ENCODE measurements at regions not wholly inside any gene's neighbourhood (a gene's known extent, or its start where the extent isn't known, plus 50 kb on each side); places are given as distances from the start of the nearest gene placed in this dataset.

DNA sequence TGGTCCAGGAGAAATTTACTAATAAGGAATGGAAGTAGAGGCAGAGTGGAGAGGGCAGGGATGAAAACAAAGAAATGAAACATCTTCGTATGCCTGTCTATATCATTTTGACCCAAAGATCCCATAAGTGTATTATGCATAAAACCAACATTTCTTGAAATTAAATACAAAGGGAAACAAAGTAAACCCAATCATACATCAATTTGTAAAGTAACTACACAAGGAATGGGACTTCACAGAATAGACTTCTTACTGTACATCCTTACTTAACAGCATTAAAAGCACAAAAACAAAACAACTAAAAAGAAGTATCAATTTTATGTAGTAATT is 253.6 kb upstream of the CCDC179 start:
- no peak for DNase-seq (ENCODE audit: low read depth, low spot score)
- H3K4me3 ChIP-seq (ENCODE audit: low read depth, low read length), result no peak overlapping the region
- in situ Hi-C loops (cut with HindIII; ENCODE audit: low sequenced_read_pairs), result no loop called here
- TF ChIP-seq, protein P1, sequence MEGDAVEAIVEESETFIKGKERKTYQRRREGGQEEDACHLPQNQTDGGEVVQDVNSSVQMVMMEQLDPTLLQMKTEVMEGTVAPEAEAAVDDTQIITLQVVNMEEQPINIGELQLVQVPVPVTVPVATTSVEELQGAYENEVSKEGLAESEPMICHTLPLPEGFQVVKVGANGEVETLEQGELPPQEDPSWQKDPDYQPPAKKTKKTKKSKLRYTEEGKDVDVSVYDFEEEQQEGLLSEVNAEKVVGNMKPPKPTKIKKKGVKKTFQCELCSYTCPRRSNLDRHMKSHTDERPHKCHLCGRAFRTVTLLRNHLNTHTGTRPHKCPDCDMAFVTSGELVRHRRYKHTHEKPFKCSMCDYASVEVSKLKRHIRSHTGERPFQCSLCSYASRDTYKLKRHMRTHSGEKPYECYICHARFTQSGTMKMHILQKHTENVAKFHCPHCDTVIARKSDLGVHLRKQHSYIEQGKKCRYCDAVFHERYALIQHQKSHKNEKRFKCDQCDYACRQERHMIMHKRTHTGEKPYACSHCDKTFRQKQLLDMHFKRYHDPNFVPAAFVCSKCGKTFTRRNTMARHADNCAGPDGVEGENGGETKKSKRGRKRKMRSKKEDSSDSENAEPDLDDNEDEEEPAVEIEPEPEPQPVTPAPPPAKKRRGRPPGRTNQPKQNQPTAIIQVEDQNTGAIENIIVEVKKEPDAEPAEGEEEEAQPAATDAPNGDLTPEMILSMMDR (IDR thresholded peaks at IDR 0.05; ENCODE audit: low read depth, low read length), result no peak

DNA sequence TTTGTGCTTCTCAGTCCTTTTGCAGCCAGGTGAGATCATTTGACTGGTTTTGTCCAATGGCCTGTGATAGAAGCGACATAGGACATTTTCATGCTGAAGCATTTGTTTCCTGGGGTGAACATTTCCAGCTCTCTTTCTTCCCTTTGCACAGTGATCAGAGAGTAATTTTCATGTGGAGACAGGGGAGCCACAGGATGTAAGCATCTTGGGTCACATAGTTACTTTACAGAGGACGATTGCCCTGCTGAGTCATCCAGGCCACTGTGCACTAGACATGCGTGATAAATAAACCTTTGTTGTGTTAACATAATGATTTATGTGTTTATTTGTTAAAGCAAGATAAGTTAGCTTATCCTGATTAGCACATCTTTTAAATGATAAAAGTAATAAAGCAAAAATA is 263.5 kb upstream of the CCDC179 start:
- in situ Hi-C loops (cut with HindIII; ENCODE audit: low sequenced_read_pairs), result no loop called here
- no peak overlapping the region for H3K4me3 ChIP-seq (ENCODE audit: low read depth, low read length)
- TF ChIP-seq, protein P1 (IDR thresholded peaks at IDR 0.05; ENCODE audit: low read depth, low read length), result no peak
- peak; percentile 44 for DNase-seq (ENCODE audit: low read depth, low spot score)

DNA sequence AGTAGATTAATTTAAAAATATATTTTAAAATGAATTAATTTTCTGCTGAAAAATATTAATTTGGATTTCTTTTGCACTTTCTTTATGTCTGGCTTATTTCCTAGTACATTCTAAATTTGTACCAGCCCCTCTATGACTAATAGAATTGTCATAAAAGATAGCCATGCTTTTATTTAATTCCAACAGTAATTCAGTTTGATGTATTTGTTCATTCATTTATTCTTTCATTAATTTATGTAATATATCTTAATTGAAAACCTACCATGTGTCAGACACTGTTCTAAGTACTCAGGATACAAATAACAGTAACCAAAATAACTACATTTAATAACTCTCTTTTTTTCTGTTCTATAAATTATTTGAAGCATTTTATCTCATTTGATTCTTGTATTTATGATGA is 264.0 kb upstream of the CCDC179 start:
- TF ChIP-seq, protein P1 (IDR thresholded peaks at IDR 0.05; ENCODE audit: low read depth, low read length), result no peak
- H3K4me3 ChIP-seq (ENCODE audit: low read depth, low read length), result no peak overlapping the region
- in situ Hi-C loops (cut with HindIII; ENCODE audit: low sequenced_read_pairs), result no loop called here
- peak; percentile 13 for DNase-seq (ENCODE audit: low read depth, low spot score)

DNA sequence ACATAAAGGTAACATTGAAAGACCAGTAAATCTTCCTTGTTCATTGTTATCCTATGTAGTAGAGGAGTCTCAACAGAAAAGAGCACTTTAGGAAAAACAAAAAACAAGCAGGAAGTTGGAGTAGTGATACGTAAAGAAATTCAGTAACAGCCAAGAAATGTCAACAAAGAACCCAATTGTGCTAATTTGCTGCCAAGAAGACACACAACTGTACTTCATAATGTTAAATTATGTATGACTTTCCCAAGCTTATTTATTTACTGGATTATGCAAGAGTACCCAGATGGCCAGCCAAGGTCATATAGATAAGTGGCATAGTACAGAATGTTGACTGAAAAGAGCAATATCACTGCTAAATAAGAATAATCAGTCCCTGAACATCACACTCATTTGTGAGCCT is 264.7 kb upstream of the CCDC179 start:
- in situ Hi-C loops (cut with HindIII; ENCODE audit: low sequenced_read_pairs), result no loop called here
- TF ChIP-seq, protein P1 (IDR thresholded peaks at IDR 0.05; ENCODE audit: low read depth, low read length), result no peak
- no peak for DNase-seq (ENCODE audit: low read depth, low spot score)
- no peak overlapping the region for H3K4me3 ChIP-seq (ENCODE audit: low read depth, low read length)

DNA sequence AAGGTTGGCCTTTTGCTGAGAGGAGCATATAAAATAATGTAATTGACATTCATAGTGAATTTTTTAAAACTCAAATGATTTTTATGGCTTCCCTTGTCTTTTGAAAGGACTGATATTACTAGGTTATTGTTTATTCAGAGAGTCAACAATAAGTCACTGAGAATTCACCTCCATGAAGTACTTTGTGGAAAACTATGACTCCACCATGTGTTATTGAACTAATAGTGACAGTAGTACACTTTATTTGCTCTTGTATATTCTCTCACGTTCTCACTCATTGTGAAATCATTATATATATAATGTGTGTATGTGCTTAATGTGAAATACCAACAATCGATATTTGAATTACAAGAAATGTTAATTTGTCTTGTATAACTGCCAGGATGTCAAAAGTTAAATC is 267.4 kb upstream of the CCDC179 start:
- TF ChIP-seq, protein P1 (IDR thresholded peaks at IDR 0.05; ENCODE audit: low read depth, low read length), result no peak
- no peak for DNase-seq (ENCODE audit: low read depth, low spot score)
- no peak overlapping the region for H3K4me3 ChIP-seq (ENCODE audit: low read depth, low read length)
- in situ Hi-C loops (cut with HindIII; ENCODE audit: low sequenced_read_pairs), result no loop called here

DNA sequence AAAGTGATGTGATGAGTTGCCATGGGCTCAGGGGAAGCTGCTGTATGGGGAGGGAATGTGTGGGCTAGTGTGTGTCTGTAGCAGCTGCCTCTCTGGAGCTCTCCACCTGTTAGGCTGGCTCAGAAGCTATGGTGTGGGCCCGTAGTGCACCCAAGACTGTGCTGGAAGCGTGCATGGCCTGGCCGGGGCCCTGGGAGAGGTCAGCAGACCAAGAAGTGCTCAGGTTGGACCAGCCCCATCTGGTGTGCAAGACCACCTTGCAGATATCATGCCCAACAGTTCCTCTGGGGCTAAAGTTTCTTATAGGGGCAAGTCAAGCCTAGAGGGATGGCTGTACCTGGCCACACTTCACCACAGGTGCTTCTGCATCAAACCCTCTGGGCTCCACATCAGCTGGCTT is 274.4 kb upstream of the CCDC179 start:
- no peak for DNase-seq (ENCODE audit: low read depth, low spot score)
- TF ChIP-seq, protein P1 (IDR thresholded peaks at IDR 0.05; ENCODE audit: low read depth, low read length), result no peak
- H3K4me3 ChIP-seq (ENCODE audit: low read depth, low read length), result no peak overlapping the region
- in situ Hi-C loops (cut with HindIII; ENCODE audit: low sequenced_read_pairs), result no loop called here

DNA sequence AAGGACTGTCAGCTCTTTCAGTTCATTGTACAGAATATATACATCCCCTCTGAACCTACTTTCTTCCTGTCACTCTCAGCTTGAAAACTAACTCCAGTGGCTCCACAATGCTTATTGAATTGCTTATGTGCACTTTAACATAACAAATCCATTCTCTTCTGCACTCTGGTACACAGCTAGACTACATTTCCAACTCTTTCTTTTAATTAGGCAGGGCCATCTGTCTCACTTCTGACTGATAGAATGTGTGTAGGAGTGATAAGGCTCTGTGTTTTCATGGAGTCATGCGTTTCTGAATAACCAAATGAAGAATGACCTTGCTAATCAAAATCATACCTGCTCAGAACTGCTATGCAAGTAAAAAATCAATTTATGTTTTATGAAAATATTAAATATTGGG is 278.5 kb upstream of the CCDC179 start:
- no peak for DNase-seq (ENCODE audit: low read depth, low spot score)

More for the DNA sequence above, 278.5 kb upstream of the CCDC179 start:
- in situ Hi-C loops (cut with HindIII; ENCODE audit: low sequenced_read_pairs), result no loop called here
- TF ChIP-seq, protein P1 (IDR thresholded peaks at IDR 0.05; ENCODE audit: low read depth, low read length), result no peak
- no peak overlapping the region for H3K4me3 ChIP-seq (ENCODE audit: low read depth, low read length)
